Osteocyte (in vitro differentiated cells): ENCODE measurements at regions not wholly inside any gene's neighbourhood (a gene's known extent, or its start where the extent isn't known, plus 50 kb on each side); places are given as distances from the start of the nearest gene placed in this dataset.

ENCODE experiments used
- DNase-seq: peaks from one replicate; pipeline ENCODE4 v3.0.0; 2021; ENCODE audit warnings: mixed read lengths; ENCODE audit not compliant: unreplicated experiment; ENCODE audit errors: extremely low spot score
- H3K27ac Mint-ChIP-seq: one replicate; pipeline ENCODE4 v1.8.0; 2021; ENCODE audit warnings: mild to moderate bottlenecking, mixed read lengths; ENCODE audit not compliant: unreplicated experiment
- H3K27me3 Mint-ChIP-seq: one replicate; pipeline ENCODE4 v1.8.0; 2021; ENCODE audit warnings: mixed read lengths; ENCODE audit not compliant: unreplicated experiment
- H3K36me3 Mint-ChIP-seq: one replicate; pipeline ENCODE4 v1.8.0; 2021; ENCODE audit warnings: mixed read lengths; ENCODE audit not compliant: unreplicated experiment
- H3K4me1 Mint-ChIP-seq: one replicate; pipeline ENCODE4 v1.8.0; 2021; ENCODE audit warnings: mixed read lengths; ENCODE audit not compliant: unreplicated experiment
- H3K4me3 Mint-ChIP-seq: one replicate; pipeline ENCODE4 v1.8.0; 2021; ENCODE audit warnings: mild to moderate bottlenecking, moderate library complexity, mixed read lengths; ENCODE audit not compliant: unreplicated experiment
- H3K9me3 Mint-ChIP-seq: one replicate; pipeline ENCODE4 v1.8.0; 2021; ENCODE audit warnings: mixed read lengths; ENCODE audit not compliant: unreplicated experiment
- TF ChIP-seq, protein P1 (sequence below): fragments of 200-600 bp; sonication (generic); IDR thresholded peaks from 2 replicates; pipeline ENCODE4 v1.5.0; 2021; ENCODE audit warnings: antibody characterized with exemption, mild to moderate bottlenecking, moderate library complexity

GRCh38 chr5:20469390-20469789 is 481.4 kb upstream of the CDH18 start:
- H3K27ac Mint-ChIP-seq, result no peak overlapping the region
- TF ChIP-seq, protein P1, sequence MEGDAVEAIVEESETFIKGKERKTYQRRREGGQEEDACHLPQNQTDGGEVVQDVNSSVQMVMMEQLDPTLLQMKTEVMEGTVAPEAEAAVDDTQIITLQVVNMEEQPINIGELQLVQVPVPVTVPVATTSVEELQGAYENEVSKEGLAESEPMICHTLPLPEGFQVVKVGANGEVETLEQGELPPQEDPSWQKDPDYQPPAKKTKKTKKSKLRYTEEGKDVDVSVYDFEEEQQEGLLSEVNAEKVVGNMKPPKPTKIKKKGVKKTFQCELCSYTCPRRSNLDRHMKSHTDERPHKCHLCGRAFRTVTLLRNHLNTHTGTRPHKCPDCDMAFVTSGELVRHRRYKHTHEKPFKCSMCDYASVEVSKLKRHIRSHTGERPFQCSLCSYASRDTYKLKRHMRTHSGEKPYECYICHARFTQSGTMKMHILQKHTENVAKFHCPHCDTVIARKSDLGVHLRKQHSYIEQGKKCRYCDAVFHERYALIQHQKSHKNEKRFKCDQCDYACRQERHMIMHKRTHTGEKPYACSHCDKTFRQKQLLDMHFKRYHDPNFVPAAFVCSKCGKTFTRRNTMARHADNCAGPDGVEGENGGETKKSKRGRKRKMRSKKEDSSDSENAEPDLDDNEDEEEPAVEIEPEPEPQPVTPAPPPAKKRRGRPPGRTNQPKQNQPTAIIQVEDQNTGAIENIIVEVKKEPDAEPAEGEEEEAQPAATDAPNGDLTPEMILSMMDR, result no peak
- no peaks in the 10 kb centered on the region for H3K9me3 Mint-ChIP-seq
- peaks cover 2% of the 10 kb centered on the region for H3K27me3 Mint-ChIP-seq
- no peaks in the 10 kb centered on the region for H3K36me3 Mint-ChIP-seq
- no peaks in the 10 kb centered on the region for H3K4me1 Mint-ChIP-seq
- no peak overlapping the region for H3K4me3 Mint-ChIP-seq
- DNase-seq, result no peak

GRCh38 chr5:20466512-20466911 is 478.5 kb upstream of the CDH18 start:
- DNase-seq, result no peak
- peaks cover 2% of the 10 kb centered on the region for H3K27me3 Mint-ChIP-seq
- H3K36me3 Mint-ChIP-seq, result no peaks in the 10 kb centered on the region
- no peak overlapping the region for H3K4me3 Mint-ChIP-seq
- no peaks in the 10 kb centered on the region for H3K9me3 Mint-ChIP-seq
- H3K27ac Mint-ChIP-seq, result no peak overlapping the region
- no peaks in the 10 kb centered on the region for H3K4me1 Mint-ChIP-seq
- TF ChIP-seq, protein P1, result no peak

- TF ChIP-seq, protein P1, result no peak
- Mint-ChIP-seq H3K36me3 (no peaks in the 10 kb centered on the region), H3K4me1 (no peaks in the 10 kb centered on the region), H3K27ac (no peak overlapping the region), H3K27me3 (peaks cover 2% of the 10 kb centered on the region), H3K9me3 (no peaks in the 10 kb centered on the region), H3K4me3 (no peak overlapping the region)
- no peak for DNase-seq
Observed at GRCh38 chr5:20463206-20463605, 475.2 kb upstream of the CDH18 start.

DNA sequence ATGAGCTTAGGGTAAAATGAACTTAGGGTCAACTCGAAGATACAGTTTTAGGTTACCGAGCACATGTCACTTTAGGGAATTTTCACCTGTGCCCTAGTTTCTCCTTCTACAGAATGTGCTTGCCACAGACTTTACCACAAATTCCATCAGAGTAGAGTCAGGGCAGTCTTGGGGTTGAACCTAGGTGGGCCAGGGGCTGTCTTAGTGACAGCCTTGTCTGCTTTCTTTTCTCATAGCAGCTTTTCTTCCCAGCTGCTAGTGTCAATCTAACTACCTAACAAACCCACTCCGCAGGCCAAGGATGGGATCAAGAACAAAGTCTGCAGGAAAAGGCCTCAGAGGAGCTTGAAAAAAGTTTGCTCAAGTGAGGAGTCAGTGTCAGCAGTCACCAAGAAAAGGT is 458.1 kb upstream of the CDH18 start:
- TF ChIP-seq, protein P1, result no peak
- Mint-ChIP-seq H3K27ac (no peak overlapping the region), H3K27me3 (no peaks in the 10 kb centered on the region), H3K36me3 (no peaks in the 10 kb centered on the region), H3K9me3 (no peaks in the 10 kb centered on the region), H3K4me1 (no peaks in the 10 kb centered on the region), H3K4me3 (no peak overlapping the region)
- DNase-seq, result no peak

DNA sequence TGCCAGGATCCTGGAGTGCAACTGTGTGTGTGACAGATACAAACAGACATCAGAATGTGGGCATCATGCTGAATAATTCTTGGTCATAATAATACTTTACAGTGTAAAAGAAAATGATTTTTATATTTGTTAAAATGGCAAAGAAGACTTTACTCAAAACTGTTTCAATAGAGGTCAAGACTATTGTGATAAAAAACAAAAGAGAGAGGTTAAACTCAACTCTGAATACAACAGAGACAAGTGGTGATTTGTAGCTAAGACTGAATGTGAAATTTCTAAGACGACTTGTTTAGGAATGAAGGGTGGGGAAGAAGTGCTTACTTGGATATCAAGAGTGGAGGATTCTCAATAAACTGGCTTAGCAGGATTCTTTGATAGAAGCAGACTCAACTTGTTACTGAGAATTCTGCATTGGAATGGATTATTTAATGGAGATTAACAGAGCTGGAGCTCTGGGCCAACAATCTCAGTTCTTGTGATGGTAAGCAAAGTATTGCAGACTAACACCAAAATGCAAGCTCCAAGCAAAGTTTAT is 457.4 kb upstream of the CDH18 start:
- no peak for DNase-seq
- Mint-ChIP-seq H3K4me1 (no peaks in the 10 kb centered on the region), H3K4me3 (no peak overlapping the region), H3K9me3 (no peaks in the 10 kb centered on the region), H3K27ac (no peak overlapping the region), H3K27me3 (no peaks in the 10 kb centered on the region), H3K36me3 (no peaks in the 10 kb centered on the region)
- TF ChIP-seq, protein P1, result no peak
